Fibroblast of peridontal ligament (primary cell): ENCODE measurements at regions not wholly inside any gene's neighbourhood (a gene's known extent, or its start where the extent isn't known, plus 50 kb on each side); places are given as distances from the start of the nearest gene placed in this dataset.
A peak's percentile ranks its signal among the peaks of the same experiment; 100 is the strongest.
"Not testable (repeated sequence)": the region's sequence is repeated elsewhere in the genome, so short reads cannot be mapped to it uniquely, and the experiment has no call there.

Experiments
- DNase-seq: peaks from one replicate; pipeline ENCODE4 v3.0.0-alpha.2; 2010; ENCODE audit errors: extremely low read depth

DNA sequence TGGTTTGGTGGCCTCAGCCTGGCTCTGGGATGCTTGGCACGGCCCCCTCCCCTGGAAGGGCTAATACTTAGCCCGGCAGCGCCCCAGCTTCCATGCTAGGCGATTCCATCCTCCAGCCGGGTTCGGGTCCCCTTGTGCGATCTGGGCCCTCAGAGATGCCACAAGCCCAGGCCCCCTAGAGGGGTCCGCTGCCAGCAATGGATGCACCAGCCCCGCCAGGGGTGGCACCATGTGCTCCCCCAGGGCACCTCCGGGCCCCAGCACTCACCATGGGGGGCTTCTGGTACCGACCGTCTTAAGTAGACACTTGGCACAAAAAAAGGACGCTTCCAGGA lies 125.7 kb upstream of the KCTD7 start:
- no peak for DNase-seq

DNA sequence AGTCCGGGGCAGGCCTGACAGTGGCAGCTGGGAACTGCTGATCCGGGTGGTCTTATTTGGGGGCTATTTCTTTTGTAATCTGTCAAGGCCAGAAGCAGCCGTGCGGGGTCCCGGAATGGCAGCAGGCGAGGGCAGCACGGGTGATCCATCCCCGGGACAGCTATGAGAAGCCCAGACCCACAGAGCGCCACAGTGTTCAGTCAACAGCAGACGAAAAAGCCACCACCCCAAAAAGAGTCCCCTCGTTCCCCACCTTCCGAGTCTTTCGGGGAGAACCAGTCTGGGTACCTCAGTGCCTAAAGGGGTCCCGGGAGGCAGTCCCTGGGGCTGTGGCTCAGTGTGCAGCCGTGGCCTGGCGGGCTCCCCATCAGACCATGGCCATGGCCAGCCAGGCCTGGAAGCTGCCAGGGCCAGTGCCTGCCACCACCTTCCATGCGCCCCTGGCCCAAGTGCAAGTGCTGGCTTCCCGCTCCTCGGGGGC lies 125.1 kb upstream of the KCTD7 start:
- DNase-seq, result no peak

DNA sequence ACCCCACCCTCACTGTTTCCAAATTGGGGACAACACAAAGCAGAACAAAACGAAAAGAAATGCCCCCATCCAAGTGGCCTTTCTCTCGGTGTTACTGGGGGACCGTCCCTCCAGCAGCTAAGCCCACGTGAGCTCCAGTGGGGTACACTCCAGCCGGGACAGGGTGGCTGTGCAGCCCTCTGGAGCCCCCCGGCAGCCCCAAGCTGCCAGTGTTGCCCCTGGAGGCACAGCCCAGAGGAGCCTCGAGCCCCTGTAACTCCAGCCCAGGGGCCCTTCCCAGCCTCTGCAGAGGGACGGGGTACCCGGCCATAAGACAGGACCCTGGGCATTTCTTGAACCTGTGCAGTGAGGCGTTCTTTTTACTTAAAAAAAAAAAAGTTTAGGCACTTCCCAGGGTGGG lies 124.5 kb upstream of the KCTD7 start:
- DNase-seq, result no peak

DNA sequence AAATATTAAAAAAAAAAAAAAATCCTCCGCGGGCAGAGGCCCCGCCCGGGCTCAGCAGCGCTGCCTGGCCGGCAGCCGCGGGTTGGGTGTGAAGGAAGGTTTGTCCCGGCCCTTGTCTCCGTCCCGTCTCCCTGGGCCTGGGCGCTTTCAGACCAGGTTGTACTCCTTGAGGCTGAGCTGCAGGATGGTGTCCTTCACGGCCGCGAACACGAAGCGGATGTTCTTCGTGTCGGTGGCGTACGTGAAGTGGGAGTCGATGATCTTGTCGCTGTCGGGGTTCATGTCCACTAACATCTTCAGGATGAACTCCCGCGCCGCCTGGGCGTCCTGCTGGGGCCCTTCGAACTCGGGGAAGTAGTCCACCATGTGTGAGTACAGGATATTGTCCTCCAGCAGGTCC lies 123.7 kb upstream of the KCTD7 start:
- DNase-seq, result no peak

DNA sequence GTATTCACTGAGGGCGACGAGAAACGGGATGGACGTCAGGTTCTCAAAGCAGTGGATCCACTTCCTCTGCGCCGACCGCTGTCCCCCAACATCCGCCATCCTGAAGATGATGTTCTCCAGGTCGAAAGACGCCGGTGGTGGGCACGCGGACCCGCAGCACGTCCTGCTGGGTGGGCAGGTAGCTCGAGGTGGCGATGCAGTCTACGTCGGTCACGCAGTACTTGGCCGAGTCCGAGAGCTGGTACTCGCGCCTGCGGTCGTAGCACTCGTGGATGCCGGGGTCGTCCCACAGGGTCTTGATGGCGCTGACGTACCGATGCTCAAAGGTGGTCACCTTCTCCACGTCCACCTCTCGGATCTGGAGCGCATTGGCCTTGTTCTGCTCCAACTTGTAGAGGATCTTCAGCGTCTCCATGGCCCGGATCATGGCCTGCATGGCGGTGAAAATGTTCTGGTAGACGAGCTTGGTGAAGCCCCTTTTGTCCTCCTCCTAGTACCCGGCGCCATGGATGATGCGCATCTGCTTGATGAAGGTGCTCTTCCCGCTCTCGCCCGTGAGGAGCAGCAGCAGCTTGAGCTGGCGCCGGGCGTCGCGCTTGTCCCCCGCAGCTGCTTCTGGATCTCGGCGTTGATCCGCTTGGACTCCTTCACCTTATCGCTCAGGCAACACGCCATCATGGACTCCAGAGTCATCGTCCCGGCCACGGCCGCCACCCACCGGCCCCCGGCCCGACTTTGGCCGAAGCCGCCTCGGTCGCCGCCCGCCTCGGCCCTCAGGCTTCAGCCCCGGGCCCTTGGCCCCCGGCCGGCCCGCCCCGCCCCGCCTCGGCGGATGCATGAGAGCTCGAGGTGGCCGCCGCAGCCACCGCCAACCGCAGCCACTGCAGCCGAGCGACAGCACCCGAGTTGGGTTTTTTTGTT lies 122.9 kb upstream of the KCTD7 start:
- DNase-seq, result no peak

DNA sequence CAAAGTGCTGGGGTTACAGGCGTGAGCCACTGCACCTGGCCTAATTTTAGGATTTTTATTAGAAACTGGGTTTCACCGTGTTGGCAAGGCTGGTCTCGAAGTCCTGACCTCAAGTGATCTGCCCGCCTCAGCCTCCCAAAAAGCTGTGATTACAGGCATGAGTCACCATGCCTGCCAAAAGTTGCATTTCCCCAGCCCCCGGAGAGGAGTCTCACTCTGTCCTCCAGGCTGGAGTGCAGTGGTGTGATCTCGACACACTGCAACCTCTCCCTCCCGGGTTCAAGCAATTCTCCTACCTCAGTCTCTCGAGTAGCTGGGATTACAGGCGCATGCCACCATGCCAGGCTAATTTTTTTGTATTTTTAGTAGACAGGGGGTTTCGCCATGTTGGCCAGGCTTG lies 122.0 kb upstream of the KCTD7 start:
- not testable (repeated sequence) for DNase-seq

DNA sequence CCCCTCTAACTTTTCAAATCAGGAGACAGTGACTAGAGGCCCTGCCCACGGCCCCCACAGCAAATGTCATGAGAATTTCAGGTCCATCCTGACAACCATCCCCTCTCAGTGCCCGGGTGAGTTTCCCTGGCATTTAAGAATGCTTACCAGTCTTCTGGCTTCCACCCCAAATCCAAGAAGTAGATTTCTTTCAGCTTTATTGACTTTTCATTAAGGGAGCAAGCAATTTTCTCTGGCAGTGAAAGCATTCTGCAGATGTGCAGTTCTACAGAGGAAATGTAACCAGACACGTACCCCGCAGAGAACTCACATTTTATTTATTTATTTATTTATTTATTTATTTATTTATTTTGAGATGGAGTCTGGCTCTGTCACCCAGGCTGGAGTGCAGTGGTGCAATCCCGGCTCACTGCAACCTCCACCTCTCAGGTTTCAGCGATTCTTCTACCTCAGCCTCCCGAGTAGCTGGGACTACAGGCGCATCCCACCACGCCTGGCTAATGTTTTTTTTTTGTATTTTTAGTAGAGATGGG lies 120.9 kb upstream of the KCTD7 start:
- peak; percentile 48 for DNase-seq

DNA sequence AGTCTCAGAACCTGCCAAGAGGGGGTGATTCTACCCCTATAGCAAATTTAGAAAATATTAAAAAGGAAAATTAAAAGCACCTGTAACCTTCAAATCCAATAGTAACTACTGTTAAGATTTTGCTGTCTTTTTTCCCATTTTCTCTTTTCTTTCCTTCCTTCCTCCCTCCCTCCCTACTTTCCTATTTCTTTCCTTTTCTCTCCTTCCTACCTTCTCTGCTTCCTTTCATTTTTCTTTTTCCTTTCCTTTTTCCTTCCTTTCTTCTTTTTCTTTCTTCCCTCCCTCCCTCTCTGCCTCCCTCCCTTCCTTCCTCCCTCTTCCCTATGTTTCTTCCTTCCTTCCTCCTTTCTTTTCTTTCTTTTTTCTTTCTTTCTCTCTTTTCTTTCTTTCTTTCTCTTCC lies 120.2 kb upstream of the KCTD7 start:
- no peak for DNase-seq

DNA sequence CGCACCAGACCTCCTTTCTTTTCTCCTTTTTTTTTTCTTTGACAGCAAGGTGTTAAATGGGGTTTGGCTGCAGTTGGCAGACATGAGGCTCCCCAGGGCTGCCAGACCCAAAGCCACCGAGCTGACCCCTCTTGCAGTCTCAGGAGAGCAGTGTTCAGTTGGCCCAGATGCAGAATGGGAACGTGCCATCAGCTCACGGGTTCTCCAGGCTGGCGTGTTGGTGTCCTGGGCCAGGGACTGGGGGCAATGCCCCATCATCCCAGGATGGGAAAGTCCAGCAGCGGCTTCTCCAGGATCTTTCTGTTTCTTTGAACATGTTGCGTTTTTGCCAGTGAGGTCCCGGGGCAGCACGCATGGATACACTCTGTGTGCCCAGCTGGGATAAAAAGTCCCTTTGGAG lies 114.6 kb upstream of the KCTD7 start:
- no peak for DNase-seq

DNA sequence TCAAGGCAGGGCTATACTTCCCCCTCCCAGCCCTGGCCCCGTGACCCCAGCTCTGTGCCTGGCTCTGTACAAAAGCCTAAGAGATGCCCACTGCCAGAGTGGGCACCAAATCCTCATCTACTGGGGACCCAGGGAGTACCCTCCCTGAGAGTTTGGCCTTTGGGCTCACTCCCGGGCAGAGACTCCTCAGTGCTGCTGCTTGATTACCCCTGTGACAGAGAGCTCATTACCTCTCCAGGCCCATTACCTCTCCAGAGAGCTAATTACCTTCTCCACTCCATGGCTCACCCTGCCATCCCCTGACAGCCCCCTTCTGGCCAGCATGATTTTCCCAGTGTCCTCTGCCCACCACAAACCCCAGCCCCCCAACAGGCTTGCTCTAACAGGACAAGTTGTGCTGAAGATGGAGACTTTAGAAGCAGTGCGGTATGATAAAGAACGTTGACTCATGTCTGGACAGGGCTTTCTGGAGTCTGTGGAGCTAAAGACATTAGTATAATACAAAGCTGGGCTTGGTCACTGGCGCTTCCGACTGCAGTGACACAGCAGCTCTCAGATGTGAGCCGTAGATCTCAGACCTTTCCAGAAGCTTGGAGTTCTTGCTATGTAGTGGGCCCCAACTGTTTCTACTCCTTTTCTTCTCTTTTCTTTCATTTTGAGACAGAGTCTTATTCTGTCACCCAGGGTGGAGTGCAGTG lies 111.3 kb upstream of the KCTD7 start:
- DNase-seq, result no peak

DNA sequence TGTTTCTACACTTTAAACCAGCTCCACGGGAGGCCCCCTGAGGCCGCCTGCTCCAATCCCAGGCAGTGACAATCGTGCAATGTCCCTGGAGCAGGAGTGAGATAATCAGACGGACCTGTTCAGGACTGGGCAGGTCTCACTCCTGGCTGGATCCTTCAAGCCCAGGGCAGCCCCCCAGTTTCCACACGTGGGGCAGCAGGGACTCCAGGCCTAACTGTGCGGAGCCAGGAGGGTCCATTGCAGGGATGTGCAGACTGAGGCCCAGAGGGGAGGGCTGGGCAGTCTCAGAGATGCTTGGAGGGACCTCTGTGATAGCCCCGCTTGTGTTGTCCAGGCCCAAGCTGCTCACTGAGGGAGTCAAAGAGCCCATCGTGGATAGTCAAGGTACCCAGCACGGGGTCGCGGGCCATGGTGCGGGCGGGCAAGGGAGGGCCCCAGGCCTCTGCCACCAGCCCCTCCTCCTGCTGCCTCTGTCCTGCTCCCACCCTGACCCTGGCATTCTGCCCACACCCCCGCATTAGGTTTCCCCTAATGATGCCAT lies 110.5 kb upstream of the KCTD7 start:
- no peak for DNase-seq

DNA sequence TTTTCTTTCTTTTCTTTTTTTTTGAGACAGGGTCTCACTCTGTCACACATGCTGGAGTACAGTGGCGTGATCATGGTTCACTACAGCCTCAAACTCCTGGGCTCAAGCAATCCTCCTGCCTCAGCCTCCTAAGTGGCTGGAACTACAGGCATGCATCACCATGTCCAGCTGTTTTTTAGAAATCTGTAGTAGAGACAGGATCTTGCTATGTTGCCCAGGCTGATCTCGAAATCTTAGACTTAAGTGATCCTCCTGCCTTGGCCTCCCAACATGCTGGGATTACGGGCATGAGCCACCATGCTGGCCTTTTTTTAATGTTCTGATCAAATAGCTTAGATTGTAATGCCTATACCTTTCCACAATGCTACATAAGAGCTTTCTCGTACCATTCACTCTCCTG lies 107.0 kb upstream of the KCTD7 start:
- no peak for DNase-seq

DNA sequence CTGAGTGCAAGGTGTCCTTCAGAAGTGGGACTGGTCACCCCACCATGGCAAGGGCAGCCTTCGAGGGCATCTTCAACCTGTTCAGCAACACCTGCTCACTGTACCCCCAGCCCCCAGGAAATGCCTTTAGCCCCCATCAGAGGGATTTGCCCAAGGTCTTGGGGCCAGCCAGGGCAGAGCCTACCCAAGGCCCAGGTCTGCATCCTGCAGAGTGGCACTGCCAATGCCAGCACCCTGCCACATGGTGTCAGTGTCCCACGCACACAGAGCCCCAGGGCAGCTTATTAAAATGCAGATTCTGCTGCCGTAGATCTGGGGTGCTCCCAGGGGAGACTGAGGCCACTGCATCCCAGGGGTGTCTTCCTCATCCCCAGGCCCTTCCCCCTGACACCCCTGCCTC lies 106.2 kb upstream of the KCTD7 start:
- DNase-seq, result no peak

DNA sequence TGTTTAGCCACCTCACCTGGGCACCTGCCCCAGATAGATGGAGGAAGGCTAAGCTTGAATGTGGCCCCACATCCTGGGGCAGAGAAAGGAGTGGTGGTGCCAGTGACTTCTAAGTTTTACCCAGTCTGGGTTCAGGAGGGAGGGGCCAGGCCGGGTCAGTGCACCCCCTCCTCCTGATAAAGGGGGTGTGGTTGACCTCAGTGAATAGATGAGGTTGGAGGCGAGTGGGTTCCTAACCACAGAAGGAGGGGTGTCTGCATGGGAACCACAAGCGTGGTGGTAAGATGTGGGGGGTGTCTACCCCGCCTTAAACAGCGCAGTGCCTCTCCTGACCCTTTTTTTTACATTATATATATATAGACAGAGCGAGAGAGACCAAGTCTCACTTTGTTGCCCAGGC lies 105.3 kb upstream of the KCTD7 start:
- no peak for DNase-seq

DNA sequence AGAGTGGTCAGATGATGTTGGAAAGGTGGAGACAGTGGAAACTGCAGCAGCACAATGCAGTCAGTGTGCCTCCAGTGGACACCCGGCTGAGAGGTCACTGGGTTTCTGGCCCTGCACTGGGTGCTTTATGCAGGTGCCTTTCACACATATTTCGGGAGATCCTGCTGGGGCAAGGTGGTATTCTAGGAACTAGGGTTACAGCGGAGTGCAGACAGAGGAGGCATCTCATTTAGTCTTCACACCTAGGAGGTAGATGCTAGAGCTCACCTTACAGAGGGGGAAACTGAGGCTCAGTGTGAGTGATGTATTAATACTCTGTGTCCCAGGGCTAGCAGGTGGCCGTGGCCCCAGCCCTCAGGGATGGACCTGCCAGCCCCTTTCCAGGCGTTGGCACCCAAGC lies 103.9 kb upstream of the KCTD7 start:
- DNase-seq, result no peak

DNA sequence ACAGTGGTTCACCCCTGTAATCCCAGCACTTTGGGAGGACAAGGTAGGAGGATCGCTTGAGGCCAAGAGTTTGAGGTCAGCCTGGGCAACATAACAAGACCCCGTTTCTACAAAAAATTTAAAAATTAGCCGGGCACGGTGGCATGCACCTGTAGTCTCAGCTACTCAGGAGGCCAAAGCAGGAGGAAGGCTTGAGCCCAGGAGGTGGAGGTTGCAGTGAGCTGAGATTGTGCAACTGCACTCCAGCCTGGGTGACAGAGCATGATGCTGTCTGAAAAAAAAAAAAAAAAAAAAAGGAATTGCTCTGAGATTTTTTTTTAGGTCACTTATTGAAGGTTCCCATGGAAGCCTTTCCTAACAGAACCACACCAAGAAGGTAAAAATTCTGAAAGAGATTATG lies 101.9 kb upstream of the KCTD7 start:
- not testable (repeated sequence) for DNase-seq

DNA sequence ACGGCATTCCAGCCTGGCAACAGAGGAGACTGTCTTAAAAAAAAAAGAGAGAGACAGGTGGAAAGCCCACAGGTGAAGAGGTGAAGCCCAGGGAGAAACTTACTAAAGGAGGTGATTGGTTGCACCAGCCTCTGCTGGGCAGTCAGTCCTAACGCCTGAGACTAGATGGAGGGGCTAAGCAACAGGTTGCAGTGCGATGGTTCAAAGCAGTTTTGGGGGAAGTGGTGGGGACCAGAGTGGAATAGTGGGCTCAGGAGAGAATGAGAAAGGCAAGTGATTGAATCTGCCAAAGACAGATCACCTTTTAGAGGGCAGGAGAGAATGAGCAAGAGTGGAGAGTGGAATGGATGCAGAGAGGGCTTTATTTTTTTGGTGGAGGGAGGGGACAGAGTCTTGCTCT lies 100.0 kb upstream of the KCTD7 start:
- DNase-seq, result no peak

DNA sequence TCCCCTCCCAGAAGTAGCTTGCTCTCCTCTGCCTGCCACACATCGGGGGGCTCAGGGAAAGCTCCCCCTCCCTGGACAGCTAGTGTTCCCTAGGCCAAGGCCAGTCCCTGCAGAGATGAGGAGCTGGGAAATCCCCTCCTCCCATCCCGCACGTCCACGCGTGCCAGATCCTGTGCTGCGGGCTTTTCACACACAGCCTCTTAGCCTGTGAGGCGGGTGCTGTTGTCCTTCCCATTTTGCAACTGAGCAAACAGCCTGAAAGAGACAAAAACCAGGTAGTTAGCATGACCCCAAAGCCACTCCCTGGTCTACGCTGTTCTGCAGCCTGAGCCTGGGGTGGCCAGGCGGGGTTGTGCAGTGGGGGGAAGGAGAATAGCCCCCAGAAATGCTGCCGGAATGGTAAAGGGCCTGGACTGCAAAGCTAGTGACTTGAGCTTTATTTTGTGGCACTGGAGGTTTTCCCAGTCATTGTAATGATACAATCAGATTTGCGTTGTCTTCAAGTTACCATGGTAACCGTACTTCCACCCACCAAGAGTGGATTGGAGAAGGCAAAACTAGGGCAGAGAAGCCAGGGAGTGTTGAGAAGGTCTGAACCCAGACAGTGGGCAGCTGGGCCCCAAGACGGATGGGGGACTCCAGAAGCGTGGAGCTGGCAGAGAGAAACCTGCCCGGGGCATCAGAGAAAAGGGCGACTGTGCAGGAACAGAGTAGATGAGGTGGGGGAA lies 98.6 kb upstream of the KCTD7 start:
- DNase-seq, result peak; percentile 33

DNA sequence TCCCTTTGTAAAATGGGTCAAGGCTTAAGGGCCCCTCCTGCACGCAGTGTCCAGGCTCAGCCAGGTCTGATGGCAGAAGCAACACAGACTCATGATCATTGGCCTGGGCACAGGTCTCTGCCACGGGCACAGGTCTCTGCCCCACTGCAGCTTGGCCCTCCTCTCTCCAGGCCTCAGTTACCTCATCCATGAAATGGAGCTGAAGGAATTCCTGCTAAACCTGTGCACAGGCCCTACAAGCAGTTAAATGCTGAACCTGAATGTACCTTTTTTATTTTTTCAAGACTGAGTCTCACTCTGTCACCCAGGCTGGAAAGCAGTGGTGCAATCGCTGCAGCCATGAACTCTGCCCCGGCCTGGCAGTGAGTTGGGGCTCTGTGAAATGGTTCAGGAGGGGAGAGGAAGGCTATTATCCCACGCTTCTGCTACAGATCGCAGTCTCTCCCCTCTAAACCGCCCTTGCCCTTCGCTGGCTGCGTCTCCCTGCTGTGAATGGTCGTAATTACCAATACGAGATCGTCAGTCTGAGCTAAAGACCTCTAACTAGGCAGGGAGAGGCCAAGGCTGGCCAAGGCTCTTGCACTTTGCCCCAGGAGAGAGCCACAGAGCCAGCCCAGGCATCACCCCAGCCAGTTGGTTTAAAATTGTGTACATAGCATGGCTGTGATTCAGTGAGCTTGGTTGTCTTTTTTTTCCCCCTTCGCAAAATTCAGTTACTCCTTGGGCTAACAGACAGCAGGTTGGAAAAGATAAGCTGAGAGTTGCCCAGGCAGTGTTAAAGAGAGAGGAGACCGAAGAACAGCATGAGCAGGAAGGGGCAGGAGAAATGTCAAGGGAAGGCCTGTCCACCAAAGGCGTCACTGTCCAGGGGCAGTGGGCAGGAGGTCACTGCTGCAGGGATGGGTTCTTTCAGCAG lies 93.0 kb upstream of the KCTD7 start:
- DNase-seq, result no peak

DNA sequence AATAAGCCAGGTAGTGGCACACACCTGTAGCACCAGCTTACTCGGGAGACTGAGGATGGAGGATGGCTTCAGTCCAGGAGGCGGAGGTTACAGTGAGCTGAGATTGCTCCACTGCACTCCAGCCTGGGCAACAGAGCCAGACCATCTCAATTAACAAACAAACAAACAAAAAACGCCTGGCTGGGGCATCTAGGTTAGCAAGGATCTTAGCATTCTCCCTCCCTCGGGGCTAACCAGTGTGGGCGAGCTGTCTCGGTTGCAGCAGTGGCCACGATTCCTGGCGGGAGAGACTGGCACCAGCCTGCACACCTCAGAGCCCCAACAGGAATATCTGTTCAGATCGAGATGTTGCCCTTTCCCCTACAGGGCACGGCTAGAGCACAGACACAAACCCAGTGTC lies 91.3 kb upstream of the KCTD7 start:
- DNase-seq, result no peak

DNA sequence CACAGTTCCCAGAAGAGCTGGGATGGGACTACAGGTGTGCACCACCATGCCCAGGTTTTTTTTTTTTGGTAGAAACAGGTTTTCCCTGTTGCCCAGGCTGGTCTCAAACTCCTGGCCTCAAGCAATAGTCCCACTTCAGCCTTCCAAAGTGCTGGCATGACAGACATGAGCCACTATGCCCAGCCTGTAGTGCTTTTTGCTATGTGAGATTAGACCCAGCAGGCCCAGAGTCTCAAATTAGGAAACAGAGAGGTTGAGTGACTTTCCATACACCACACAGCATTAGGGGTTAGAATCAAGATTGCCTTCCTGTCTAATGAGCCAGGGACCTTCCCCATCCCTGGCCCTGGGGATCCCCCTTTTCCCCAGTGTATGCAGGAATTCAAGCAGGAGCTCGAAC lies 90.8 kb upstream of the KCTD7 start:
- no peak for DNase-seq
